ENCODE measurements at regions not wholly inside any gene's neighbourhood (a gene's known extent, or its start where the extent isn't known, plus 50 kb on each side); places are given as distances from the start of the nearest gene placed in this dataset.

- TF ChIP-seq, protein P1, sequence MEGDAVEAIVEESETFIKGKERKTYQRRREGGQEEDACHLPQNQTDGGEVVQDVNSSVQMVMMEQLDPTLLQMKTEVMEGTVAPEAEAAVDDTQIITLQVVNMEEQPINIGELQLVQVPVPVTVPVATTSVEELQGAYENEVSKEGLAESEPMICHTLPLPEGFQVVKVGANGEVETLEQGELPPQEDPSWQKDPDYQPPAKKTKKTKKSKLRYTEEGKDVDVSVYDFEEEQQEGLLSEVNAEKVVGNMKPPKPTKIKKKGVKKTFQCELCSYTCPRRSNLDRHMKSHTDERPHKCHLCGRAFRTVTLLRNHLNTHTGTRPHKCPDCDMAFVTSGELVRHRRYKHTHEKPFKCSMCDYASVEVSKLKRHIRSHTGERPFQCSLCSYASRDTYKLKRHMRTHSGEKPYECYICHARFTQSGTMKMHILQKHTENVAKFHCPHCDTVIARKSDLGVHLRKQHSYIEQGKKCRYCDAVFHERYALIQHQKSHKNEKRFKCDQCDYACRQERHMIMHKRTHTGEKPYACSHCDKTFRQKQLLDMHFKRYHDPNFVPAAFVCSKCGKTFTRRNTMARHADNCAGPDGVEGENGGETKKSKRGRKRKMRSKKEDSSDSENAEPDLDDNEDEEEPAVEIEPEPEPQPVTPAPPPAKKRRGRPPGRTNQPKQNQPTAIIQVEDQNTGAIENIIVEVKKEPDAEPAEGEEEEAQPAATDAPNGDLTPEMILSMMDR (IDR thresholded peaks at IDR 0.05; ENCODE audit: extremely low read depth, insufficient read depth, missing control alignments) = no peak
- in situ Hi-C loops (cut with MboI; ENCODE audit: low pct_unique_long_range_greater_than_20kb, low sequenced_read_pairs, unreplicated experiment) = no loop called here
- no peak for DNase-seq (ENCODE audit: low spot score)
These were observed 575.2 kb upstream of the MKI67 start for GRCh38 chr10:128701381-128701780.

GRCh38 chr10:128701837-128702236, 575.6 kb upstream of the MKI67 start:
- in situ Hi-C loops (cut with MboI; ENCODE audit: low pct_unique_long_range_greater_than_20kb, low sequenced_read_pairs, unreplicated experiment) = no loop called here
- TF ChIP-seq, protein P1 (IDR thresholded peaks at IDR 0.05; ENCODE audit: extremely low read depth, insufficient read depth, missing control alignments) = no peak
- no peak for DNase-seq (ENCODE audit: low spot score)

- in situ Hi-C loops (cut with MboI; ENCODE audit: low pct_unique_long_range_greater_than_20kb, low sequenced_read_pairs, unreplicated experiment) = no loop called here
- TF ChIP-seq, protein P1 (IDR thresholded peaks at IDR 0.05; ENCODE audit: extremely low read depth, insufficient read depth, missing control alignments) = no peak
- no peak for DNase-seq (ENCODE audit: low spot score)
These were observed 578.5 kb upstream of the MKI67 start for GRCh38 chr10:128704716-128705115.

DNA sequence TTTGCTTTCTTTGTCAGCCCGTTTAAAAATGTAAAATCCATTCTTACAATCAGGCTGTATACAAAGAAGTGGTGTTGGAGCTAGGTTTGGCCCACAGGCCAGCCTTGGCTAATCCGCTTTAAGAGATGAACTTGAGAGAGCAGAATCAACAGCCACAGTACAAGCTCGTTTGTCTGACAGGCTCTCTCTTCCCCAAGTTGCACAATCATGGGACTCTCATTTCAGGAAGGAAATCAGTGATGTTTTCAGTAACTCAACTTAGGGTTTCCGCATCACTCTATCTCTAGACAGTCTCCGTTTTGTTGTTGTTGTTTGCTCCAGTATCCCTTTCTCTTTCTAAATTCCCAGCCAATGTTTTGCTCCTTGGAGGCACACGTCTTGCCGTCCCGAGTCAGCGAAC, 582.0 kb upstream of the MKI67 start:
- TF ChIP-seq, protein P1 (IDR thresholded peaks at IDR 0.05; ENCODE audit: extremely low read depth, insufficient read depth, missing control alignments) = no peak
- in situ Hi-C loops (cut with MboI; ENCODE audit: low pct_unique_long_range_greater_than_20kb, low sequenced_read_pairs, unreplicated experiment) = no loop called here
- DNase-seq (ENCODE audit: low spot score) = no peak

GRCh38 chr10:128709686-128710085, 583.5 kb upstream of the MKI67 start:
- TF ChIP-seq, protein P1 (IDR thresholded peaks at IDR 0.05; ENCODE audit: extremely low read depth, insufficient read depth, missing control alignments) = no peak
- in situ Hi-C loops (cut with MboI; ENCODE audit: low pct_unique_long_range_greater_than_20kb, low sequenced_read_pairs, unreplicated experiment) = no loop called here
- DNase-seq (ENCODE audit: low spot score) = no peak

- DNase-seq (ENCODE audit: low spot score) = no peak
- TF ChIP-seq, protein P1 (IDR thresholded peaks at IDR 0.05; ENCODE audit: extremely low read depth, insufficient read depth, missing control alignments) = no peak
- in situ Hi-C loops (cut with MboI; ENCODE audit: low pct_unique_long_range_greater_than_20kb, low sequenced_read_pairs, unreplicated experiment) = no loop called here
These were observed 584.0 kb upstream of the MKI67 start for GRCh38 chr10:128710098-128710797.
